ENCODE measurements at regions not wholly inside any gene's neighbourhood (a gene's known extent, or its start where the extent isn't known, plus 50 kb on each side); places are given as distances from the start of the nearest gene placed in this dataset.
A peak's percentile ranks its signal among the peaks of the same experiment; 100 is the strongest.

DNA sequence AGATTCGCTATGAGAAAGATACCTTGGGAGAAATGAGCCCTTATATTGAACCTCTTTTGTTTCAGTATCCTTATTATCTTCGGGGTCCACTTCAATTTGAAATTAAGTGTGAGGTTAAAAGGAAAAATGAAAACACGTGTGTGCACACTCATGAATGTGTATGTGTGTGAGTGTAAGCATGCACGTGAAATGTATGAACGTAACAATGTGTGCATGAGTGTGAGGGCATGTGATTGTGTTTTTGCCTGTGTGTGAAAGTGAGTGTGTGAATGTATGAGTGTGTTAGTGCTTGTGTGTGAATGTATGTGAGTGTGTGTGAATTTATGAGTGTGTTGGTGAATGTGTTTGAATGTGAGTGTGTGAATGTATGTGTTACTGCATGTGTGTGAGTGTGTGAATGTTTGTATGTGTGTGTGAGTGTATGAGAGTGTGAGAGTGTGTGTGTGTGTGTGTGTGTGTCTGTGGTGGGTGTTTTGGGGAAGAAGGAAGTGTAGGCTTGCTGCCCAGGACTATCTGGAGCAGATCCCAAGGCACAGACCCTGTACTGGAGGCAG, 224.0 kb upstream of the CDH13 start (continued):
- TF ChIP-seq ARNT (IDR thresholded peaks at IDR 0.05) (0 out of 2 replicates have a peak, but pooled peaks have one; percentile 38), RAD51 (IDR thresholded peaks at IDR 0.05; ENCODE audit: borderline replicate concordance) (0 out of 2 replicates have a peak, but pooled peaks have one; percentile 9), NFRKB (IDR thresholded peaks at IDR 0.05) (peak; percentile 59; the same call in 1 of the 2 replicates), KLF11 (CRISPR knock-in tag; IDR thresholded peaks at IDR 0.05) (no peak), ZSCAN31 (CRISPR knock-in tag; IDR thresholded peaks at IDR 0.05; ENCODE audit: low read depth) (no peak), ZNF207 (IDR thresholded peaks at IDR 0.05; ENCODE audit: borderline replicate concordance) (0 out of 2 replicates have a peak, but pooled peaks have one; percentile 73), TFDP2 (CRISPR knock-in tag; IDR thresholded peaks at IDR 0.05) (no peak), SOX6 (IDR thresholded peaks at IDR 0.05) (peak; percentile 95; the same call in 1 of the 2 replicates), SOX6 (CRISPR knock-in tag; IDR thresholded peaks at IDR 0.05) (no peak), LCORL (IDR thresholded peaks at IDR 0.05) (peak; percentile 61; the same call in 1 of the 2 replicates), LCORL (CRISPR knock-in tag; IDR thresholded peaks at IDR 0.05) (no peak), CENPT (CRISPR knock-in tag; IDR thresholded peaks at IDR 0.05; ENCODE audit: low read depth) (no peak), ZNF33B (CRISPR knock-in tag; IDR thresholded peaks at IDR 0.05) (no peak), MNT (IDR thresholded peaks at IDR 0.05) (peak; percentile 90), RCOR2 (CRISPR knock-in tag; IDR thresholded peaks at IDR 0.05) (no peak), ZNF282 (IDR thresholded peaks at IDR 0.05; ENCODE audit: partially characterized antibody) (peak; percentile 91), HOXA5 (CRISPR knock-in tag; IDR thresholded peaks at IDR 0.05) (no peak), CREB1 (IDR thresholded peaks at IDR 0.05) (0 out of 2 replicates have a peak, but pooled peaks have one; percentile 14), CREB1 (CRISPR knock-in tag; IDR thresholded peaks at IDR 0.05) (no peak)
- TF ChIP-seq, protein P1, sequence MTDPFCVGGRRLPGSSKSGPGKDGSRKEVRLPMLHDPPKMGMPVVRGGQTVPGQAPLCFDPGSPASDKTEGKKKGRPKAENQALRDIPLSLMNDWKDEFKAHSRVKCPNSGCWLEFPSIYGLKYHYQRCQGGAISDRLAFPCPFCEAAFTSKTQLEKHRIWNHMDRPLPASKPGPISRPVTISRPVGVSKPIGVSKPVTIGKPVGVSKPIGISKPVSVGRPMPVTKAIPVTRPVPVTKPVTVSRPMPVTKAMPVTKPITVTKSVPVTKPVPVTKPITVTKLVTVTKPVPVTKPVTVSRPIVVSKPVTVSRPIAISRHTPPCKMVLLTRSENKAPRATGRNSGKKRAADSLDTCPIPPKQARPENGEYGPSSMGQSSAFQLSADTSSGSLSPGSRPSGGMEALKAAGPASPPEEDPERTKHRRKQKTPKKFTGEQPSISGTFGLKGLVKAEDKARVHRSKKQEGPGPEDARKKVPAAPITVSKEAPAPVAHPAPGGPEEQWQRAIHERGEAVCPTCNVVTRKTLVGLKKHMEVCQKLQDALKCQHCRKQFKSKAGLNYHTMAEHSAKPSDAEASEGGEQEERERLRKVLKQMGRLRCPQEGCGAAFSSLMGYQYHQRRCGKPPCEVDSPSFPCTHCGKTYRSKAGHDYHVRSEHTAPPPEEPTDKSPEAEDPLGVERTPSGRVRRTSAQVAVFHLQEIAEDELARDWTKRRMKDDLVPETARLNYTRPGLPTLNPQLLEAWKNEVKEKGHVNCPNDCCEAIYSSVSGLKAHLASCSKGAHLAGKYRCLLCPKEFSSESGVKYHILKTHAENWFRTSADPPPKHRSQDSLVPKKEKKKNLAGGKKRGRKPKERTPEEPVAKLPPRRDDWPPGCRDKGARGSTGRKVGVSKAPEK (CRISPR knock-in tag; IDR thresholded peaks at IDR 0.05; ENCODE audit: borderline replicate concordance): no peak
- TF ChIP-seq, protein P2, sequence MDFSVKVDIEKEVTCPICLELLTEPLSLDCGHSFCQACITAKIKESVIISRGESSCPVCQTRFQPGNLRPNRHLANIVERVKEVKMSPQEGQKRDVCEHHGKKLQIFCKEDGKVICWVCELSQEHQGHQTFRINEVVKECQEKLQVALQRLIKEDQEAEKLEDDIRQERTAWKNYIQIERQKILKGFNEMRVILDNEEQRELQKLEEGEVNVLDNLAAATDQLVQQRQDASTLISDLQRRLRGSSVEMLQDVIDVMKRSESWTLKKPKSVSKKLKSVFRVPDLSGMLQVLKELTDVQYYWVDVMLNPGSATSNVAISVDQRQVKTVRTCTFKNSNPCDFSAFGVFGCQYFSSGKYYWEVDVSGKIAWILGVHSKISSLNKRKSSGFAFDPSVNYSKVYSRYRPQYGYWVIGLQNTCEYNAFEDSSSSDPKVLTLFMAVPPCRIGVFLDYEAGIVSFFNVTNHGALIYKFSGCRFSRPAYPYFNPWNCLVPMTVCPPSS (IDR thresholded peaks at IDR 0.05): peak; percentile 84; the same call in 1 of the 2 replicates
- TF ChIP-seq, protein P3, sequence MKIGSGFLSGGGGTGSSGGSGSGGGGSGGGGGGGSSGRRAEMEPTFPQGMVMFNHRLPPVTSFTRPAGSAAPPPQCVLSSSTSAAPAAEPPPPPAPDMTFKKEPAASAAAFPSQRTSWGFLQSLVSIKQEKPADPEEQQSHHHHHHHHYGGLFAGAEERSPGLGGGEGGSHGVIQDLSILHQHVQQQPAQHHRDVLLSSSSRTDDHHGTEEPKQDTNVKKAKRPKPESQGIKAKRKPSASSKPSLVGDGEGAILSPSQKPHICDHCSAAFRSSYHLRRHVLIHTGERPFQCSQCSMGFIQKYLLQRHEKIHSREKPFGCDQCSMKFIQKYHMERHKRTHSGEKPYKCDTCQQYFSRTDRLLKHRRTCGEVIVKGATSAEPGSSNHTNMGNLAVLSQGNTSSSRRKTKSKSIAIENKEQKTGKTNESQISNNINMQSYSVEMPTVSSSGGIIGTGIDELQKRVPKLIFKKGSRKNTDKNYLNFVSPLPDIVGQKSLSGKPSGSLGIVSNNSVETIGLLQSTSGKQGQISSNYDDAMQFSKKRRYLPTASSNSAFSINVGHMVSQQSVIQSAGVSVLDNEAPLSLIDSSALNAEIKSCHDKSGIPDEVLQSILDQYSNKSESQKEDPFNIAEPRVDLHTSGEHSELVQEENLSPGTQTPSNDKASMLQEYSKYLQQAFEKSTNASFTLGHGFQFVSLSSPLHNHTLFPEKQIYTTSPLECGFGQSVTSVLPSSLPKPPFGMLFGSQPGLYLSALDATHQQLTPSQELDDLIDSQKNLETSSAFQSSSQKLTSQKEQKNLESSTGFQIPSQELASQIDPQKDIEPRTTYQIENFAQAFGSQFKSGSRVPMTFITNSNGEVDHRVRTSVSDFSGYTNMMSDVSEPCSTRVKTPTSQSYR (CRISPR knock-in tag; IDR thresholded peaks at IDR 0.05; ENCODE audit: borderline replicate concordance): no peak
